GM12872 (cell line): ENCODE measurements at regions not wholly inside any gene's neighbourhood (a gene's known extent, or its start where the extent isn't known, plus 50 kb on each side); places are given as distances from the start of the nearest gene placed in this dataset.

Experiments
- TF ChIP-seq, protein P1 (sequence below): IDR thresholded peaks from 3 replicates; pipeline ENCODE4 v1.5.1; 2011; ENCODE audit warnings: low read depth, mild to moderate bottlenecking, low read length, moderate library complexity; ENCODE audit not compliant: insufficient read depth

DNA sequence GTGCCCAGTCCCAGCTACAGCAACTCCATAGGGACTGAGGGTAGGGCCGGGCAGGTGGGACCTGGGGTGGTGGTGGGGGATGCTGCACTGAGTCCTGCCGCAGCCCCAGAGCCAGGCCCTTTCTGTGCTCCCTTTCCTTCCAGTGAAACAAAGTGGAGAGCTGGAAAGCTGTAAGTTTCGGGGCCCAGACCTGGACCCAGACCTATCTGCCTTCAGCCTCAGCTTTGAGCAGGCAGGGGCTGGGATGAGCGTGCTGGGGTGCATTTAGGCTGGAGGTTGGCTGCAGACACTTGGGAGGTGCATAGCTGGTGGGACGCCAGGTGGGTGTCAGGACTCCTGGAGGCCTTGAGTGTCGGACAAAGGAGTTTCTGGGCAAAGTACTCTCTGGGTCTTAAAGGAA is 92.7 kb upstream of the C1orf174 start:
- TF ChIP-seq, protein P1, sequence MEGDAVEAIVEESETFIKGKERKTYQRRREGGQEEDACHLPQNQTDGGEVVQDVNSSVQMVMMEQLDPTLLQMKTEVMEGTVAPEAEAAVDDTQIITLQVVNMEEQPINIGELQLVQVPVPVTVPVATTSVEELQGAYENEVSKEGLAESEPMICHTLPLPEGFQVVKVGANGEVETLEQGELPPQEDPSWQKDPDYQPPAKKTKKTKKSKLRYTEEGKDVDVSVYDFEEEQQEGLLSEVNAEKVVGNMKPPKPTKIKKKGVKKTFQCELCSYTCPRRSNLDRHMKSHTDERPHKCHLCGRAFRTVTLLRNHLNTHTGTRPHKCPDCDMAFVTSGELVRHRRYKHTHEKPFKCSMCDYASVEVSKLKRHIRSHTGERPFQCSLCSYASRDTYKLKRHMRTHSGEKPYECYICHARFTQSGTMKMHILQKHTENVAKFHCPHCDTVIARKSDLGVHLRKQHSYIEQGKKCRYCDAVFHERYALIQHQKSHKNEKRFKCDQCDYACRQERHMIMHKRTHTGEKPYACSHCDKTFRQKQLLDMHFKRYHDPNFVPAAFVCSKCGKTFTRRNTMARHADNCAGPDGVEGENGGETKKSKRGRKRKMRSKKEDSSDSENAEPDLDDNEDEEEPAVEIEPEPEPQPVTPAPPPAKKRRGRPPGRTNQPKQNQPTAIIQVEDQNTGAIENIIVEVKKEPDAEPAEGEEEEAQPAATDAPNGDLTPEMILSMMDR: no peak

GRCh38 chr1:3993619-3994375 is 93.7 kb upstream of the C1orf174 start:
- TF ChIP-seq, protein P1: no peak

- TF ChIP-seq, protein P1: no peak
Measured at GRCh38 chr1:3995141-3995780, 95.2 kb upstream of the C1orf174 start.

- TF ChIP-seq, protein P1: no peak
Measured at GRCh38 chr1:3996846-3997705, 97.0 kb upstream of the C1orf174 start.

DNA sequence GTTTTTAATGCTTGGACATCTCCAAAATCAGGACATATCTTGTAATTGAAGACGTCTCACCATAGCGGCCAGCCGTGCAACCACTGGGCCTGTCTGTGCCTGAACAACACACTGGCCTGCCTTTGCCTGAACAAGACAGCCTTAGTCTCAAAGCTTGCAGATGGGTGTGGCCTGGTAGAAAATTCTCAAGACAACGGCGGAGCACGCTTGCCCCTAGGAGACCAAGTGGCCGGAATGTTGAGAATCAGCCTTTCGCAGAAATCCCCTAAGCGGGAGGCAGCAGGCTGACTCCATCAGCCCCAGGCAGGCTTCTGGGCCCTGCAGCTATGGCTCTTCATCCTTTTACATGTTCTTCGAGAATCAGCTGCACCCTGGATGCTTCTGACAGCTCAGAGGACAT is 98.0 kb upstream of the C1orf174 start:
- TF ChIP-seq, protein P1: no peak

- TF ChIP-seq, protein P1: no peak
Measured at GRCh38 chr1:3999941-4000735, 100.1 kb upstream of the C1orf174 start.

DNA sequence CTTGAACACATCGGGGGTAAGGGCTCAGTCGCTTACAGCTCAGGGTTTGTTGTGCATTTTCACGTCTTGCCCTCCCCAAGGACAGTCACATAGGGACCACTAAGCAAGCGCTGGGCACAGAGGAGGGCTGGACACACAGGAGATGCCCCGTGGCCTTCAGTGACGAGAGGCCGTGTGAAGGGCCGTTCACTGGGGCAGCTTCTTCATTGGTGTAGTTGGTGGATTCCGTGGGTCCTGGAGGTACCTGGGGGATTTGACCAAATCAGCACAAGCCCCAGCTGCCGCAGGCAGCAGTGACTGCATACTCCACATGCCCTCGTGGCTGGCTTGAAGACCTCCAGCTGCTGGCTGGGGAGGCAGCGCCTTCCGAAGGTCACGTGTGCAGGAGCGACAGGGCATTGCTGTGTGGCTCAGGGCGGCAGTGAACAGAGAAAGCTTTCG is 100.8 kb upstream of the C1orf174 start:
- TF ChIP-seq, protein P1: no peak
